ENCODE measurements at regions not wholly inside any gene's neighbourhood (a gene's known extent, or its start where the extent isn't known, plus 50 kb on each side); places are given as distances from the start of the nearest gene placed in this dataset.

- no peaks in the 10 kb centered on the region for H3K36me3 ChIP-seq
- ATAC-seq (peak in 5 of 8 donors; percentile 37 to 68 (median 55)), DNase-seq (no peak)
- no peak for TF ChIP-seq CTCF (IDR thresholded peaks at IDR 0.05)
- H3K27ac ChIP-seq: peak overlapping the region in 1 of 10 donors; percentile 69
- H3K4me1 ChIP-seq: peaks cover 7 to 38% (median 21%) of the 10 kb centered on the region in 9 donors
- 56 to 57% methylated on average over 4 of the region's 4 CpGs for WGBS, 2 donors
- H3K4me3 ChIP-seq: no peak overlapping the region
- no peaks in the 10 kb centered on the region for H3K27me3 ChIP-seq
- H3K9me3 ChIP-seq: peaks cover 0 to 9% (median 0%) of the 10 kb centered on the region in 11 donors
- intact Hi-C loops (cut with DNase I): no loop called here
Measured at GRCh38 chr6:14276667-14277404, 159.3 kb downstream of the CD83 start.

- H3K36me3 ChIP-seq: no peaks in the 10 kb centered on the region
- peak overlapping the region in 1 of 10 donors; percentile 45 for H3K27ac ChIP-seq
- WGBS, 2 donors: 96 to 100% methylated on average over 2 of the region's 2 CpGs
- ATAC-seq (no peak), DNase-seq (no peak)
- no peak overlapping the region for H3K4me3 ChIP-seq
- no peaks in the 10 kb centered on the region for H3K27me3 ChIP-seq
- intact Hi-C loops (cut with DNase I): no loop called here
- no peak for TF ChIP-seq CTCF (IDR thresholded peaks at IDR 0.05)
- peaks cover 7 to 38% (median 21%) of the 10 kb centered on the region in 9 donors for H3K4me1 ChIP-seq
- peaks cover 0 to 9% (median 0%) of the 10 kb centered on the region in 11 donors for H3K9me3 ChIP-seq
Measured at GRCh38 chr6:14277405-14277930, 159.9 kb downstream of the CD83 start.

- intact Hi-C loops (cut with DNase I): no loop called here
- ATAC-seq: no peak
- WGBS, 2 donors: 86 to 94% methylated on average over 5 of the region's 5 CpGs
- no peak for TF ChIP-seq CTCF (IDR thresholded peaks at IDR 0.05)
- no peak overlapping the region for H3K27ac ChIP-seq
- no peaks in the 10 kb centered on the region for H3K36me3 ChIP-seq
- H3K4me3 ChIP-seq: no peak overlapping the region
- DNase-seq: no peak
- no peaks in the 10 kb centered on the region for H3K27me3 ChIP-seq
- H3K9me3 ChIP-seq: peaks cover 0 to 9% (median 0%) of the 10 kb centered on the region in 11 donors
- H3K4me1 ChIP-seq: peaks cover 7 to 38% (median 21%) of the 10 kb centered on the region in 9 donors
Measured at GRCh38 chr6:14278006-14278405, 160.4 kb downstream of the CD83 start.

GRCh38 chr6:14278446-14278845, 160.9 kb downstream of the CD83 start:
- Histone ChIP-seq H3K27me3 (no peaks in the 10 kb centered on the region), H3K4me3 (no peak overlapping the region), H3K9me3 (peaks cover 0 to 9% (median 0%) of the 10 kb centered on the region in 11 donors), H3K27ac (no peak overlapping the region), H3K4me1 (peaks cover 7 to 38% (median 21%) of the 10 kb centered on the region in 9 donors), H3K36me3 (no peaks in the 10 kb centered on the region)
- intact Hi-C loops (cut with DNase I): no loop called here
- WGBS, 2 donors: 96 to 97% methylated on average over 6 of the region's 6 CpGs
- DNase-seq (no peak), ATAC-seq (no peak)
- TF ChIP-seq CTCF (IDR thresholded peaks at IDR 0.05): no peak
